GM13976 (cell line): ENCODE measurements at regions not wholly inside any gene's neighbourhood (a gene's known extent, or its start where the extent isn't known, plus 50 kb on each side); places are given as distances from the start of the nearest gene placed in this dataset.

ENCODE experiments used
- DNase-seq: peaks from one replicate; pipeline ENCODE4 v3.0.0; 2012; ENCODE audit warnings: low spot score
- CTCF ChIP-seq: IDR thresholded peaks from 2 replicates; pipeline ENCODE4 v1.5.1; 2012; ENCODE audit warnings: borderline replicate concordance, mild to moderate bottlenecking; ENCODE audit not compliant: insufficient read depth; ENCODE audit errors: extremely low read depth, missing control alignments, control extremely low read depth
- in situ Hi-C: fragments of 300-500 bp; cut with MboI; formaldehyde crosslinking; loops from one replicate; pipeline ENCODE4 v1.12.0; 2022; ENCODE audit warnings: low sequenced_read_pairs, mixed read lengths, inconsistent platforms; ENCODE audit not compliant: unreplicated experiment

DNA sequence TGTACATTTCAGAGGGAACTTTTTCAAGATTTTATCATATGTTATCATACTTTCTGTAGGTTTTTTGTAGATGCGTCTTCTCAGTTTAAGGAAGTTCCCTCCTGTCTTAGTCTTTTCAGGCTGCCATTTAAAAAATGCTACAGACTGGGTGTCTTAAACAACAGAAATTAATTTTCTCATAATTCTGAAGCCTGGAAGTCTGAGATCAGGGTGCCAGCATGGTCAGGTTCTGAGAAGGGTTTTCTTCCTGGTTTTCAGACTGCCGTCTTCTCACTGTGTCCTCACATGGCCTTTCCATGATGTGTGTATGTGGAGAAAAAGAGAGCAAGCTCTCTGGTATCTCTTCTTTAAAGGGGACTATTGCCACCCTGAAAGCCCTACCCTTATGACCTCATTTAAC lies 189.9 kb upstream of the SOX2 start:
- no peak for DNase-seq
- in situ Hi-C loops, result no loop called here
- no peak for TF ChIP-seq CTCF

GRCh38 chr3:181518222-181518621 lies 193.5 kb upstream of the SOX2 start:
- DNase-seq, result no peak
- in situ Hi-C loops, result no loop called here
- no peak for TF ChIP-seq CTCF

DNA sequence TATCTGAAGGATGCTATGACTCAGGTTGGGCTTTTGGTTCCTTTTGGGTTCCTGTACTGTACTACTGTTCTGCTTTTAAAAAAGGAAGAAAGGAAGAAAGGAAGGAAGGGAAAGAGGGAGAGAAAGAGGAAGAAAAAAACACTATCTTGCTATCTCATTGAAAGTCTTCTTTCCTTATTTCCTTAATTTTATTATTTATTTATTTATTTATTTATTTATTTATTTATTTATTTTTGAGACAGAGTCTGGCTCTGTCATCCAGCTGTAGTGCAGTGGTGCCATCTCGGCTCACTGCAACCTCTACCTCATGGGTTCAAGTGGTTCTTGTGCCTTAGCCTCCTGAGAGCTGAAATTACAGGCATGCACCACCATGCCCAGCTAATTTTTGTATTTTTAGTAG lies 198.9 kb upstream of the SOX2 start:
- DNase-seq, result no peak
- TF ChIP-seq CTCF, result no peak
- in situ Hi-C loops, result no loop called here

DNA sequence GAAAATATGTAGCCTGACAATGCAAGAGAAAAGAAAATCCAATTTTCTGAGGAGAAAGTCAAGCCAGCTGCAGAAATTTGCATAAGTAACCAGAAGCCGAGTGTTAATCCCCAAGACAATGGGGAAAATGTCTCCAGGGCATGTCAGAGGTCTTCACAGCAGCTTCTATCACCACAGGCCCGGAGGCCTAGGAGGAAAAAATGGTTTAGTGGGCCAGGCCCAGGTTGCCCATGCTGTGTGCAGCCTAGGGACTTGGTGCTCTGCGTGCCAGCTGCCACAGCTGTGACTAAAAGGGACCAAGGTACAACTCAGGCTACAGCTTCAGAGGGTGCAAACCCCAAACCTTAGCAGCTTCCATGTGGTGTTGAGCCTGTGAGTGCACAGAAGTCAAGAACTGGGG lies 201.2 kb upstream of the SOX2 start:
- no peak for TF ChIP-seq CTCF
- DNase-seq, result no peak
- in situ Hi-C loops, result no loop called here

- no peak for TF ChIP-seq CTCF
- no peak for DNase-seq
- in situ Hi-C loops, result no loop called here
Observed at GRCh38 chr3:181497358-181497757, 214.4 kb upstream of the SOX2 start.

DNA sequence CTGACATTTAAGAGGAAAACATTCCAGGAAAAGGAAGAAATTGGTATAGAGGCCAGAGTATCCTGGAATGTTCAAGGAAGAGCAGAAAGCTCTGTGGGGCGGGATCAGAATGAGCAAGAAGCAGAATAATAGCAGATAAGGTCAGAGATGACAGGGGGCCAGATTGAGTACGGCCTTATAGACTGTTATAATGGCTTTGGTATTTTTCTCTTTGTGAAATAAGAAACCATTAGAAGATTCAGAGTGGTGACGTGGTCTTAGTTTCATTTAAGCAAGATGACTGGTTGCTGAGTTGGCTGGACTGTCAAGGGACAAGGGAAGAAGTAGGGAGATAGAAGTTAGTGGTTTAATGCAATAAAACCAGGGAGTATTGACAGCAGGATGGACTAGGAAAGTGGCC lies 218.3 kb upstream of the SOX2 start:
- no peak for DNase-seq
- TF ChIP-seq CTCF, result no peak
- in situ Hi-C loops, result no loop called here

DNA sequence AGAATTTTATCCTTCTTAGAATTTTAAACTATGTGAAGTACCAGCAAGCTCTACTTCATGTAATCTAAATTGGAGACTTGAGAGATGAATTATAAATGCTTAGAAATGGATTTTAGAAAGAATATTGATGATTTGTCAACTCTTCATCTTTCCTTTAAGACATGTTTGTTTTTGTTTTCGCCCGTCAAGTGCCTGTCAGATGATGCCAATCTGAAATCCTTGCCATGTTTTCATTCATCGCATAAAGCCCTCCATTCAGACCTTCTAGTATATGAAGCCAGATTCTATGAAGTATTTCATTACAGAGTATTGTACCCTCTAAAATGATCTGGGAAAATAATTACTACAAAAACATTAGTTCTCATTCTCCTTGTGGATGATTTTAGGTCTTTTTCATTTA lies 223.2 kb upstream of the SOX2 start:
- in situ Hi-C loops, result no loop called here
- TF ChIP-seq CTCF, result no peak
- no peak for DNase-seq
